Colonic mucosa (tissue), 4 donors: ENCODE measurements at regions not wholly inside any gene's neighbourhood (a gene's known extent, or its start where the extent isn't known, plus 50 kb on each side); places are given as distances from the start of the nearest gene placed in this dataset.

Source experiments
- DNase-seq: peaks from one replicate; pipeline ENCODE4 v3.0.0-alpha.2; 2020
- H3K27ac ChIP-seq: fragments of 200-600 bp; one replicate; pipeline ENCODE4 v1.8.0; 2021
- H3K27me3 ChIP-seq: fragments of 200-600 bp; one replicate; pipeline ENCODE4 v1.8.0; 2021
- H3K36me3 ChIP-seq: fragments of 200-600 bp; one replicate; pipeline ENCODE4 v1.8.0; 2021
- H3K4me1 ChIP-seq: fragments of 200-600 bp; one replicate; pipeline ENCODE4 v1.8.0; 2021; ENCODE audit warnings: mild to moderate bottlenecking
- H3K4me3 ChIP-seq: fragments of 200-600 bp; one replicate; pipeline ENCODE4 v1.8.0; 2021
- H3K9ac ChIP-seq, 2 donors: one replicate each; pipeline ENCODE4 v1.7.0; 2013; ENCODE audit warnings: control low read depth in 2 of 2, low read depth in 2 of 2, low read length in 2 of 2
- H3K9me3 ChIP-seq: fragments of 200-600 bp; one replicate; pipeline ENCODE4 v1.8.0; 2021
- intact Hi-C: fragments of 100-400 bp; cut with DNase I; formaldehyde crosslinking; loops from one replicate; pipeline ENCODE4 v1.14.1; 2022
- TF ChIP-seq, protein P1 (sequence below): fragments of 200-600 bp; IDR thresholded peaks from one replicate; pipeline ENCODE4 v1.8.0; 2022; ENCODE audit warnings: antibody characterized with exemption, mild to moderate bottlenecking
- donor health status: healthy.
- donor health status: DM: no; HTN: no; CAD: no.
- donor health status: DM: no; HTN: no; CAD: no.

DNA sequence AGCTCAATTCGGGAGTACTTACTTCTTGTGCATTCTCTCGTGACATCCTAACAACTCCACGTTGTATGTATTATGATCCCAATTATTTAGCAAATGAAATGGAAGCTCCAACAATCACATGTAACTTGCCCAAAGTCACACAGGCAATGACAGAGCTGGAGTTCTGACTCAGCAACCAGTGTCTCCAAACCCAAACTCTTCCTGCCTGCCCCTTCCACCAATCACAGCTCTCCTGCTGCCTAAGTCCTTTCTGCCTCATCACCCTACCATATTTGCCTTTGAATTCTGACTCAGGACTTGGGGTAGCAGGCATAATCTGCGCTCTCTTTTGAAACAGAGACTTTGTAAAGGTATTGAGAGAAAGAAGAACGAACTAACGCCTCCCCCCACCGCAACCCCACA is 245.2 kb upstream of the MAF start:
- no peaks in the 10 kb centered on the region for H3K9me3 ChIP-seq
- H3K27me3 ChIP-seq, result no peaks in the 10 kb centered on the region

DNA sequence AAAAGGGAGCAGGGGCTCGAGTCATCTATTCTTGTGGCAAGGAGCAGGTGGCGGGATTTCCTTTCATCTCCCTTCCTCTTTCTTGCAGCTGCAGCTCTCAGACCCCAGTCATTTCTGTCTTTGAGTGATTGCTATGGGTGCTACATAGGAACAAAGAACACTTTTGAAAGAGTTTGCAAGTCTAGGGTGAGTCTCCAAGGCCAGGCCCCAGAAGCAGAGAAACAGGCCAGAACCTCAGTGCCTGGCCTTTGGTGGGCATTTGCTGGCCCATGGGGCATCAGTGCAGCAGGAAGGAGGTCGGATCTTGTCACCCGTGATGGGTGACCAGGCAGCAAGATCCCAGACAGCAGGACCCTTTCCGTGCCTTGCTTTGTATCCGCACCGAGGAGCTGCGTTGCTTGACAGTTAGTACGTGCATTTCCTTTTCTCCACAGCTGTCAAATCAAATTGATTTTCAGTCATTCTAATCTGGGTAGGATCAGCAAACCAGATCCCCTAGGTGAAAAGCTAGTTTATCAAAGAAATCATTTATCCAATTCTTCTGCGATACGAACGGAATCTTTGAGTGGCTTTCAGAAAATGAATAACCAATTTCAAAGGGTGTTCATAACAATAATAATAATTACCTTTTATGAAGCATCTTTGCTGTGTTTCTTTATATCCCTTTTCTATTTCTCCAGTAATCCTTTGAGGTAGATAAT is 244.6 kb upstream of the MAF start:
- TF ChIP-seq, protein P1, sequence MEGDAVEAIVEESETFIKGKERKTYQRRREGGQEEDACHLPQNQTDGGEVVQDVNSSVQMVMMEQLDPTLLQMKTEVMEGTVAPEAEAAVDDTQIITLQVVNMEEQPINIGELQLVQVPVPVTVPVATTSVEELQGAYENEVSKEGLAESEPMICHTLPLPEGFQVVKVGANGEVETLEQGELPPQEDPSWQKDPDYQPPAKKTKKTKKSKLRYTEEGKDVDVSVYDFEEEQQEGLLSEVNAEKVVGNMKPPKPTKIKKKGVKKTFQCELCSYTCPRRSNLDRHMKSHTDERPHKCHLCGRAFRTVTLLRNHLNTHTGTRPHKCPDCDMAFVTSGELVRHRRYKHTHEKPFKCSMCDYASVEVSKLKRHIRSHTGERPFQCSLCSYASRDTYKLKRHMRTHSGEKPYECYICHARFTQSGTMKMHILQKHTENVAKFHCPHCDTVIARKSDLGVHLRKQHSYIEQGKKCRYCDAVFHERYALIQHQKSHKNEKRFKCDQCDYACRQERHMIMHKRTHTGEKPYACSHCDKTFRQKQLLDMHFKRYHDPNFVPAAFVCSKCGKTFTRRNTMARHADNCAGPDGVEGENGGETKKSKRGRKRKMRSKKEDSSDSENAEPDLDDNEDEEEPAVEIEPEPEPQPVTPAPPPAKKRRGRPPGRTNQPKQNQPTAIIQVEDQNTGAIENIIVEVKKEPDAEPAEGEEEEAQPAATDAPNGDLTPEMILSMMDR, result no peak
- intact Hi-C loops, result no loop called here
- no peaks in the 10 kb centered on the region for H3K9me3 ChIP-seq
- H3K27ac ChIP-seq, result no peak overlapping the region
- no peak overlapping the region for H3K9ac ChIP-seq
- no peak overlapping the region for H3K4me3 ChIP-seq
- H3K27me3 ChIP-seq, result no peaks in the 10 kb centered on the region
- DNase-seq, result no peak
- no peaks in the 10 kb centered on the region for H3K4me1 ChIP-seq
- no peaks in the 10 kb centered on the region for H3K36me3 ChIP-seq

More for the DNA sequence above, 245.2 kb upstream of the MAF start:
- DNase-seq, result no peak
- Histone ChIP-seq H3K36me3 (no peaks in the 10 kb centered on the region), H3K9ac (no peak overlapping the region), H3K4me3 (no peak overlapping the region), H3K4me1 (no peaks in the 10 kb centered on the region), H3K27ac (no peak overlapping the region)
- intact Hi-C loops, result no loop called here
- TF ChIP-seq, protein P1, result no peak

DNA sequence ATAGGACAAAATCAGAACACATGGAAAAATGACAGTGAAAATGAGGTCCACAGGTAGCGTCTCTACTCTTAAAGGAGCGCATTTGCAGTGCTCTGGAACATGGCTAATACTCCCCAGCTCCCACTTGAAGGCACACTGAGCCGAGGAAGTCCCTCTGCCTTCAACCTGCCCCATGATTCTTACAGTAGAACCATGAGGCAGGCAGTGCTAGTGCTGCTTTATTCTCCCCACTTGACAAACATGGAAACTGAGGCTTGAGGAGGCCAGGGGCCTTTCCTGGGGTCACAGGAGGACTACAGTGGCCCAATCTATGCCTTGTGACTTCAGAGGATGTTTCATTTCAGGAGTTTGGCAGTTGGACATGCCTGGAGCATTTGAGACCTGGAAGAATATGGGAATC is 244.1 kb upstream of the MAF start:
- Histone ChIP-seq H3K27ac (no peak overlapping the region), H3K9me3 (no peaks in the 10 kb centered on the region), H3K4me1 (no peaks in the 10 kb centered on the region), H3K27me3 (no peaks in the 10 kb centered on the region), H3K9ac (no peak overlapping the region), H3K4me3 (no peak overlapping the region), H3K36me3 (no peaks in the 10 kb centered on the region)
- DNase-seq, result no peak
- intact Hi-C loops, result no loop called here
- TF ChIP-seq, protein P1, result no peak

DNA sequence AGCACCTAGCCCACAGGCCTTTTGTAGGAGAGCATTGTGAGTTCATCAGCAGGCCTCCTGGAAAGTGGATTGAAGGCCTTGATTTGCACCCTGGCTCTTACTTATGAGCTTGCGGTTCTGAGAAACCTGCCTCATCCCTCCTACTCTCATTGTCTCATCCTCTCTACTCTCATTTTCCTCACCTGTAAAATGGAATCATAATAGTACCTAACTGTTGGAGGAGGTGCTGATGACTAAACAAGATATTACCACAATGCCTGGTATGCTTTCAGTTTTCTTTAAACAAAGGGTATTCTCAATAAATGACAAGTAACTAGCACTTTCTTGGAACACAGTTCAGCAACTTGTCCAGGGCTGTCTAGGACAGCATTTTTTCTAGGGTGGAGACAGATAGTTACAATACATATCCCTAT is 243.1 kb upstream of the MAF start:
- intact Hi-C loops, result no loop called here

DNA sequence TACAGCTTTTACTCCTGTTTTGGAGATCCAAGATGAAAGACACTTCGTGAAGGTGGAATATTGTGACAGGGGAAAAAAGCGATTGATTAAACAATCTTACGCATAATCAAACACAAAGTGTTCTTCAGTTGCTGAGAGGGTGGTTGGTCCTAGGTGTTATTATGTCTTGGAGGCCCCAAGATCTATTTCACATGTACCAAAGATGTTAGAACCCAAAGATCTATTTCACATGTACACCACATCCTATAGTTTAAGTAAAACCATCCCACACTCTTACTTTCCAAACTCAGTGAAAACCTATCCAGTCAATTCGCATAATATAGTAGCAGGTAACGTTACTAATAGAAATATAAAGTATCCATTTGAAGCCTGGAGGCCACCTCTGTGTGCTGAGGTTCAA is 242.6 kb upstream of the MAF start:
- Histone ChIP-seq H3K4me3 (no peak overlapping the region), H3K4me1 (no peaks in the 10 kb centered on the region), H3K27me3 (no peaks in the 10 kb centered on the region), H3K9ac (no peak overlapping the region), H3K36me3 (no peaks in the 10 kb centered on the region), H3K27ac (no peak overlapping the region), H3K9me3 (no peaks in the 10 kb centered on the region)
- TF ChIP-seq, protein P1, result no peak
- intact Hi-C loops, result no loop called here
- DNase-seq, result no peak

More for the DNA sequence above, 243.1 kb upstream of the MAF start:
- H3K27me3 ChIP-seq, result no peaks in the 10 kb centered on the region
- H3K4me1 ChIP-seq, result no peaks in the 10 kb centered on the region
- H3K27ac ChIP-seq, result no peak overlapping the region
- no peaks in the 10 kb centered on the region for H3K36me3 ChIP-seq
- H3K9me3 ChIP-seq, result no peaks in the 10 kb centered on the region
- no peak for DNase-seq
- no peak overlapping the region for H3K9ac ChIP-seq
- TF ChIP-seq, protein P1, result no peak
- H3K4me3 ChIP-seq, result no peak overlapping the region
